DMS153 treated with DMSO at 0.1 percent for 48 hours (cell line): ENCODE measurements at regions not wholly inside any gene's neighbourhood (a gene's known extent, or its start where the extent isn't known, plus 50 kb on each side); places are given as distances from the start of the nearest gene placed in this dataset.
"Not testable (repeated sequence)": the region's sequence is repeated elsewhere in the genome, so short reads cannot be mapped to it uniquely, and the experiment has no call there.

Source experiments
- DNase-seq: peaks from one replicate; lab custom pipeline; 2025; ENCODE audit not compliant: unreplicated experiment; lab: John Stamatoyannopoulos, UW

DNA sequence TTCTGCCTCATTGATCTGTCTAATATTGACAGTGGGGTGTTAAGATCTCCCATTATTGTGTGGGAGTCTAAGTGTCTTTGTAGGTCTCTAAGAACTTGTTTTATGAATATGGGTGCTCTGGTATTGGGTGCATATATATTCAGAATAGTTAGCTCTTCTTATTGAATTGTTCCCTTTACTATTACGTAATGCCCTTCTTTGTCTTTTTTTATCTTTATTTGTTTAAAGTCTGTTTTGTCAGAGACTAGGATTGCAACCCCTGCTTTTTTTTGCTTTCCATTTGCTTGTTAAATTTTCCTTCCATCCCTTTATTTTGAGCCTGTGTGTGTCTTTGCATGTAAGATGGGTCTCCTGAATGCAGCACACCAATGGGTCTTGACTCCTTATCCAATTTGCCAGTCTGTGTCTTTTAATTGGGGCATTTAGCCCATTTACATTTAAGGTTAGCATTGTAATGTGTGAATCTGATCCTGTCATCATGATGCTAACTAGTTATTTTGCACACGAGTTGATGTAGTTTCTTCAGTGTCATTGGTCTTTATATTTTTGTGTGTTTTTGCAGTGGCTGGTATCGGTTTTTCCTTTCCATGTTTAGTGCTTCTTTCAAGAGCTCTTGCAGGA lies 1126.0 kb upstream of the TMEM132C start:
- DNase-seq, result not testable (repeated sequence)

DNA sequence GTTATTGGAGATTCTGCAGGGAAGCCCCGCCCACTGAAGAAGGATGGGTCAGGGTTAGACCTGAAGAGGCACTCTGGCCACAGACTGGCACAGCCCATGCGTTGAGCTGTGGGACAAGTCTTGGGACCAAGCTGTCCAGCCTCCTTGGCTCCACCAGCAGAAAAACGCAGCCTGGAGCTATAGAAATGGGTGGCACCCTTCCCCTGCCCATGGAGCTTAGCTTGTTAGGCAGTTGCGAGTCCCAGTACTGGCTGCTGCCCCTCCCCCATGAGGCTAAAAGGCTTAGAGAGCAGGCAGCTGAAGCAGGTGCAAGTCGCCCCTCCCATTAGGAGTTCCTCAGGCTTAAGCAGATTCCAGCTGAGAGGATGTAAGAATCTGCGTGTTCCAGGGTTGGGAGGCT lies 1124.0 kb upstream of the TMEM132C start:
- DNase-seq, result no peak

GRCh38 chr12:127144770-127145169 lies 1122.2 kb upstream of the TMEM132C start:
- DNase-seq, result no peak

GRCh38 chr12:127145241-127145928 lies 1121.6 kb upstream of the TMEM132C start:
- no peak for DNase-seq

GRCh38 chr12:127145929-127146789 lies 1120.8 kb upstream of the TMEM132C start:
- peak; percentile 40 for DNase-seq

GRCh38 chr12:127146991-127147718 lies 1119.8 kb upstream of the TMEM132C start:
- DNase-seq, result no peak

GRCh38 chr12:127147724-127148123 lies 1119.2 kb upstream of the TMEM132C start:
- DNase-seq, result no peak

- DNase-seq, result no peak
Measured at GRCh38 chr12:127148318-127148717, 1118.7 kb upstream of the TMEM132C start.

GRCh38 chr12:127149226-127149964 lies 1117.6 kb upstream of the TMEM132C start:
- no peak for DNase-seq

GRCh38 chr12:127150028-127150427 lies 1116.9 kb upstream of the TMEM132C start:
- DNase-seq, result no peak

GRCh38 chr12:127150479-127150878 lies 1116.5 kb upstream of the TMEM132C start:
- no peak for DNase-seq

DNA sequence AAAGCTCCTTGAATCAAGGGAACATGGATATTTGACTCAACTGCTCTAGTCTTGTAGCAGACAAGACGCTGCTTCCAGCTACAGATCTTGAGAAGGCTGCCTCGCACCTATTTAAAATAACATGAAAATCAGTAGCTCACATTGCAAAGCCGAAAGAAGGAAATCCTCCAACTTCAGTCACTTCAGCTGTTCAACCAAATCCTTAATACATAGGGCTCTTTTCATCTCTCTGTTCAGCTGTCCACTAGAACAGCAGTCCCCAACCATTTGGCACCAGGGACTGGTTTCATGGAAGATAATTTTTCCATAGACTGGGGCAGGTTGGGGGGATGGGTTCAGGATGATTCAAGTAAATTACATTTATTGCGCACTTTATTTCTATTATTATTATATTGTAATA lies 1116.0 kb upstream of the TMEM132C start:
- no peak for DNase-seq

DNA sequence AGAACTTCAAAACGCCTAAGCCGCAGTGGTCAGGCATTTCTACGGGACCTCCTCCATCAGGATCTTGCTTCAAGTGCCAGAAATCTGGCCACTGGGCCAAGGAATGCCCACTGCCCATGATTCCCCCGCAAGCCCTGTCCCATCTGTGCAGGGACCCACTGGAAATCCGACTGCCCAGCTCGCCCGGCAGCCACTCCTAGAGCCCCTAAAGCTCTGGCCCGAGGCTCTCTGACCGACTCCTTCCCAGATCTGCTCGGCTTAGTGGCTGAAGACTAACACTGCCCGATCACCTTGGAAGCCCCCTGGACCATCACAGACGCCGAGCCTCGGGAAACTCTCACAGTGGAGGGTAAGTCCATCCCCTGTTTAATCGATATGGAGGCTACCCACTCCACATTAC lies 1113.0 kb upstream of the TMEM132C start:
- no peak for DNase-seq

DNA sequence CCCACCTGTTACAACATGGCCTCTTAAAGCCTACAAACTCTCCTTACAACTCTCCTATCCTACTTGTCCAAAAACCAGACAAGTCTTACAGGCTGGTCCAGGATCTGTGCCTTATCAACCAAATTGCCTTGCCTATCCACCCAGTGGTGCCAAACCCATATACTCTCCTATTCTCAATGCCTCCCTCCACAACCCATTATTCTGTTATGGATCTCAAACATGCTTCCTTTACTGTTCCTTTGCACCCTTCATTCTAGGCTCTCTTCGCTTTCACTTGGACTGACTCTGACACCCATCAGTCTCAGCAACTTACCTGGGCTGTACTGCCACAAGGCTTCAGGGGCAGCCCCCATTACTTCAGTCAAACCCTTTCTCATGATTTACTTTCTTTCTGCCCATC lies 1112.1 kb upstream of the TMEM132C start:
- not testable (repeated sequence) for DNase-seq

GRCh38 chr12:127155935-127156619 lies 1110.9 kb upstream of the TMEM132C start:
- DNase-seq, result not testable (repeated sequence)

GRCh38 chr12:127157501-127158366 lies 1109.2 kb upstream of the TMEM132C start:
- DNase-seq, result not testable (repeated sequence)

GRCh38 chr12:127158385-127159061 lies 1108.4 kb upstream of the TMEM132C start:
- no peak for DNase-seq

- DNase-seq, result no peak
Measured at GRCh38 chr12:127161466-127161865, 1105.5 kb upstream of the TMEM132C start.
